ENCODE measurements at regions not wholly inside any gene's neighbourhood (a gene's known extent, or its start where the extent isn't known, plus 50 kb on each side); places are given as distances from the start of the nearest gene placed in this dataset.

GRCh38 chr15:70569714-70570231, 193.6 kb downstream of the UACA start:
- Histone ChIP-seq H3K9me3 (no peaks in the 10 kb centered on the region), H3K4me3 (no peak overlapping the region), H3K4me1 (no peaks in the 10 kb centered on the region), H3K36me3 (no peaks in the 10 kb centered on the region), H3K27ac (no peak overlapping the region), H3K27me3 (no peaks in the 10 kb centered on the region)
- intact Hi-C loops (cut with DNase I): no loop called here
- no peak for DNase-seq
- no peak for TF ChIP-seq CTCF (IDR thresholded peaks at IDR 0.05)
- ATAC-seq: no peak

GRCh38 chr15:70569091-70569713, 194.2 kb downstream of the UACA start:
- Histone ChIP-seq H3K9me3 (no peaks in the 10 kb centered on the region), H3K27me3 (no peaks in the 10 kb centered on the region), H3K4me1 (no peaks in the 10 kb centered on the region), H3K4me3 (no peak overlapping the region), H3K27ac (no peak overlapping the region), H3K36me3 (no peaks in the 10 kb centered on the region)
- intact Hi-C loops (cut with DNase I): no loop called here
- TF ChIP-seq CTCF (IDR thresholded peaks at IDR 0.05): peak; percentile 8 to 17
- DNase-seq (peak in 1 of 4 donors; percentile 71), ATAC-seq (peak; percentile 44)

GRCh38 chr15:70566989-70567388, 196.4 kb downstream of the UACA start:
- no peak for DNase-seq

GRCh38 chr15:70566047-70566835, 197.1 kb downstream of the UACA start:
- intact Hi-C loops (cut with DNase I): no loop called here
- Histone ChIP-seq H3K4me1 (no peaks in the 10 kb centered on the region), H3K9me3 (no peaks in the 10 kb centered on the region), H3K27ac (no peak overlapping the region), H3K27me3 (no peaks in the 10 kb centered on the region), H3K36me3 (no peaks in the 10 kb centered on the region), H3K4me3 (no peak overlapping the region)
- no peak for DNase-seq
- no peak for ATAC-seq
- no peak for TF ChIP-seq CTCF (IDR thresholded peaks at IDR 0.05)

More at GRCh38 chr15:70566989-70567388, 196.4 kb downstream of the UACA start:
- Histone ChIP-seq H3K4me1 (no peaks in the 10 kb centered on the region), H3K4me3 (no peak overlapping the region), H3K36me3 (no peaks in the 10 kb centered on the region), H3K27ac (no peak overlapping the region), H3K9me3 (no peaks in the 10 kb centered on the region), H3K27me3 (no peaks in the 10 kb centered on the region)
- ATAC-seq: no peak
- intact Hi-C loops (cut with DNase I): no loop called here
- no peak for TF ChIP-seq CTCF (IDR thresholded peaks at IDR 0.05)

GRCh38 chr15:70563561-70564095, 199.7 kb downstream of the UACA start:
- no peak for ATAC-seq
- intact Hi-C loops (cut with DNase I): no loop called here

More at GRCh38 chr15:70563561-70564095, 199.7 kb downstream of the UACA start:
- Histone ChIP-seq H3K9me3 (no peaks in the 10 kb centered on the region), H3K4me3 (no peak overlapping the region), H3K27me3 (no peaks in the 10 kb centered on the region), H3K36me3 (no peaks in the 10 kb centered on the region), H3K27ac (no peak overlapping the region), H3K4me1 (peaks cover 4 to 9% of the 10 kb centered on the region in 2 donors)
- no peak for TF ChIP-seq CTCF (IDR thresholded peaks at IDR 0.05)
- no peak for DNase-seq
